ENCODE measurements at regions not wholly inside any gene's neighbourhood (a gene's known extent, or its start where the extent isn't known, plus 50 kb on each side); places are given as distances from the start of the nearest gene placed in this dataset.

DNA sequence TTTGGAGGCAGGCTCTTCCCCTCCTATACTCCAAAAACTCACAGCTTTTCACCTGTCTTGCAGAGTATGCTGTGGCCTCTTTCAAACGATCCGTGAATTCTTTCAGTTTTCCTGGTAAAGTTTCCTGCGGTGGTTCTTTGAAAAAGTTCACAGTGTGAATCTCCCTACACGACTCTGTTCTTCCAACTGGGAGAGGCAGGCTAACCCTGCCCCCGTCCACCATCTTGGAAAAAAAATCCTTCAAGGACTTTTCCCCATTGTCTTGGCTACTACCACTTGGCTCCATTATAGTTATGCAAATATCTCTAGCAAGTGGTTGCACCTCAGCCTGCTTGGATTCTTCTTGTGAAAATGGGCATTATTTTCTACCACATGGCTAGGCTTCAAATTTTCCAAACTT, 382.6 kb downstream of the AGTPBP1 start:
- DNase-seq (ENCODE audit: low spot score in 2 of 2), result no peak
- H3K36me3 ChIP-seq, result no peaks in the 10 kb centered on the region
- no peaks in the 10 kb centered on the region for H3K27me3 ChIP-seq
- H3K27ac ChIP-seq, result no peak overlapping the region
- TF ChIP-seq POLR2AphosphoS5 (IDR thresholded peaks at IDR 0.05) (no peak), EP300 (IDR thresholded peaks at IDR 0.05) (no peak), POLR2A (IDR thresholded peaks at IDR 0.05) (no peak)
- TF ChIP-seq, protein P1, sequence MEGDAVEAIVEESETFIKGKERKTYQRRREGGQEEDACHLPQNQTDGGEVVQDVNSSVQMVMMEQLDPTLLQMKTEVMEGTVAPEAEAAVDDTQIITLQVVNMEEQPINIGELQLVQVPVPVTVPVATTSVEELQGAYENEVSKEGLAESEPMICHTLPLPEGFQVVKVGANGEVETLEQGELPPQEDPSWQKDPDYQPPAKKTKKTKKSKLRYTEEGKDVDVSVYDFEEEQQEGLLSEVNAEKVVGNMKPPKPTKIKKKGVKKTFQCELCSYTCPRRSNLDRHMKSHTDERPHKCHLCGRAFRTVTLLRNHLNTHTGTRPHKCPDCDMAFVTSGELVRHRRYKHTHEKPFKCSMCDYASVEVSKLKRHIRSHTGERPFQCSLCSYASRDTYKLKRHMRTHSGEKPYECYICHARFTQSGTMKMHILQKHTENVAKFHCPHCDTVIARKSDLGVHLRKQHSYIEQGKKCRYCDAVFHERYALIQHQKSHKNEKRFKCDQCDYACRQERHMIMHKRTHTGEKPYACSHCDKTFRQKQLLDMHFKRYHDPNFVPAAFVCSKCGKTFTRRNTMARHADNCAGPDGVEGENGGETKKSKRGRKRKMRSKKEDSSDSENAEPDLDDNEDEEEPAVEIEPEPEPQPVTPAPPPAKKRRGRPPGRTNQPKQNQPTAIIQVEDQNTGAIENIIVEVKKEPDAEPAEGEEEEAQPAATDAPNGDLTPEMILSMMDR (IDR thresholded peaks at IDR 0.05), result no peak
- no peaks in the 10 kb centered on the region for H3K4me1 ChIP-seq
- H3K9me3 ChIP-seq, result no peaks in the 10 kb centered on the region
- 91% methylated on average over 5 of the region's 5 CpGs for WGBS
- H3K4me3 ChIP-seq, result no peak overlapping the region

DNA sequence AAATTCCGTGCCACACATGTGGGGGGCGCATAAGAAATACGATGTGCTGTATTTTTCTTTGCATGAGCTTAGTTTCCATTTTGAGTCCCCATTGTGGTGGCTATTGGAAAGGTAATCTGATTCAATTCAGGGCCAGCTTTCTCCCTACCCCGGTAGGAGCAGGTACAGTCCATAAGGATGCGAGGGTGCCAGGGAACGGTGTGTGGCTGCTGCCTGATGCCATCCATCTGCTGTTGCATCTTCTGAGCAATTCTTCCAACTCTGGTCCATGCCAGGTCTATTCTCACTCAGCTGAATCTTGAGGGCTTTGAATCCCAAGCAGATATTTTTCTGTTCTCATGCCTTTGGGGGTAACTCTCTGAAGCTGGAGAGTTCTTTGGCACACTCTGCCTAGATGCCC, 392.7 kb downstream of the AGTPBP1 start:
- no peaks in the 10 kb centered on the region for H3K27me3 ChIP-seq
- no peak overlapping the region for H3K27ac ChIP-seq
- H3K36me3 ChIP-seq, result no peaks in the 10 kb centered on the region
- TF ChIP-seq POLR2AphosphoS5 (IDR thresholded peaks at IDR 0.05) (no peak), POLR2A (IDR thresholded peaks at IDR 0.05) (no peak), EP300 (IDR thresholded peaks at IDR 0.05) (no peak)
- TF ChIP-seq, protein P1 (IDR thresholded peaks at IDR 0.05), result no peak
- no peak overlapping the region for H3K4me3 ChIP-seq
- no peaks in the 10 kb centered on the region for H3K4me1 ChIP-seq
- DNase-seq (ENCODE audit: low spot score in 2 of 2), result no peak
- 78% methylated on average over 6 of the region's 6 CpGs for WGBS
- H3K9me3 ChIP-seq, result no peaks in the 10 kb centered on the region

DNA sequence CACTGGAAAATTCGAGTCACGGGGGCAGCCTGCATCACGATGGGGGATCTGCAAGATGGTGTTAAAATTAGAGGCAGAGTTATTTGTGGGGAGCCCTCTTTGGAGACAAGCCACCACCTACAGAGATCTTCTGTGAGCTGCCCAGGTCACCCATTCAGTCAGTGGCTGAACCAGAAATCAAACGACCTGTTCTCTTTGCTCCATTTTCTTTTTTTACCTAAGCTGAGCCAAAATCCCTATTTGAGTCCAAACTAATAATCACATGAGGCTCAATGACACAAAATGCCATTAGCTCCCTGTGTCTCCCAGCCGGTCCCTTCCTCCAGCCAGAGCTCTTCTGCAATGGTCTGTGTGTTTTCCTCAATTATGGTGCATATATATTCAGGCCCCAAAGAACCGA, 394.2 kb downstream of the AGTPBP1 start:
- Histone ChIP-seq H3K27ac (no peak overlapping the region), H3K27me3 (no peaks in the 10 kb centered on the region), H3K9me3 (no peaks in the 10 kb centered on the region), H3K4me1 (no peaks in the 10 kb centered on the region), H3K4me3 (no peak overlapping the region), H3K36me3 (no peaks in the 10 kb centered on the region)
- TF ChIP-seq POLR2AphosphoS5 (IDR thresholded peaks at IDR 0.05), result no peak
- TF ChIP-seq POLR2A (IDR thresholded peaks at IDR 0.05), result no peak
- TF ChIP-seq, protein P1 (IDR thresholded peaks at IDR 0.05), result no peak
- TF ChIP-seq EP300 (IDR thresholded peaks at IDR 0.05), result no peak
- WGBS, result 84% methylated on average over 6 of the region's 6 CpGs
- DNase-seq (ENCODE audit: low spot score in 2 of 2), result no peak

DNA sequence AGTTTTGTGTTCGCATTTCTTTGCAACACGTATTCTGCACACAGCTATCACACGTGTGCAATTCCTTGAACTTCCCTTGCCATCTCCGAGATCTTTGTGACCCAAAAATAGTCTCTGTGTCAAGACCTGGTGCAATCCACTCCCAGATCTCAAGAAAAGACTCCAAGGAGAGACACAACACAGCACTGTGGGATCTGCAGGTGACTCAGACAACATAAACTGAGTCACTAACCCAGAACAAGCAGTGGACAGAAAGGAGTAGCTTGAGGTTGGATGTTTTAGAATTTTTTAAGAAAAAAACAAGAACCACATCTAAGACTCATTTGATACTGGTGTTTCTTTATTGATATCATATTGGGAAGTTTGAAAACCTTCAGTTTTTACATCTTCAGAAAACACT, 396.9 kb downstream of the AGTPBP1 start:
- Histone ChIP-seq H3K9me3 (no peaks in the 10 kb centered on the region), H3K36me3 (no peaks in the 10 kb centered on the region), H3K27me3 (peaks cover 3% of the 10 kb centered on the region), H3K4me1 (no peaks in the 10 kb centered on the region), H3K27ac (no peak overlapping the region), H3K4me3 (no peak overlapping the region)
- no peak for DNase-seq (ENCODE audit: low spot score in 2 of 2)
- TF ChIP-seq, protein P1 (IDR thresholded peaks at IDR 0.05), result no peak
- TF ChIP-seq EP300 (IDR thresholded peaks at IDR 0.05) (no peak), POLR2AphosphoS5 (IDR thresholded peaks at IDR 0.05) (no peak), POLR2A (IDR thresholded peaks at IDR 0.05) (no peak)
- 58% methylated on average over 4 of the region's 4 CpGs for WGBS

DNA sequence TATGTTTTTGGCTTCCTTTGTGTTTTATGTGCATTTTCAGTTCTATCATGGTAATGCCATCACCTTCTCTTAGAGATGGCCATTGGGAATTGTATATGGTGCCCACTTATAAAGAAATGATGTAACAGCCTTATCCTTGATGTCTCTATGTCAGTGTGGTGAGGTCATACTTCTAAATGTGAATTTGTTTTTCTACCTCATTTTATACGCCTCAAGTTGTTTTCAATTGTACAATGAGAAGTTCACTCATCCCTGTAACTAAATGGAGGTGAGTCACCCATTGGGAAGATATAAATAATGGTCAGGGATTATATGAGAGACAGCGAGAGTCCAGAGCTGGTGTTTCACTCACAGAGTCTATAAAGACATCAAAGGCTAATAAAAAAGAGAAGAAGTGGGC, 402.4 kb downstream of the AGTPBP1 start:
- 31% methylated on average over 2 of the region's 2 CpGs for WGBS

More for the DNA sequence above, 402.4 kb downstream of the AGTPBP1 start:
- TF ChIP-seq, protein P1 (IDR thresholded peaks at IDR 0.05), result no peak
- TF ChIP-seq POLR2AphosphoS5 (IDR thresholded peaks at IDR 0.05) (no peak), EP300 (IDR thresholded peaks at IDR 0.05) (no peak), POLR2A (IDR thresholded peaks at IDR 0.05) (no peak)
- H3K4me1 ChIP-seq, result no peaks in the 10 kb centered on the region
- H3K9me3 ChIP-seq, result no peaks in the 10 kb centered on the region
- DNase-seq (ENCODE audit: low spot score in 2 of 2), result no peak
- H3K4me3 ChIP-seq, result no peak overlapping the region
- no peak overlapping the region for H3K27ac ChIP-seq
- H3K36me3 ChIP-seq, result no peaks in the 10 kb centered on the region
- H3K27me3 ChIP-seq, result peaks cover 3% of the 10 kb centered on the region
